ENCODE measurements at regions not wholly inside any gene's neighbourhood (a gene's known extent, or its start where the extent isn't known, plus 50 kb on each side); places are given as distances from the start of the nearest gene placed in this dataset.

- no peak for TF ChIP-seq ETV6 (CRISPR knock-in tag; IDR thresholded peaks at IDR 0.05)
- no peak for TF ChIP-seq CBFB (CRISPR knock-in tag; IDR thresholded peaks at IDR 0.05; ENCODE audit: low read depth)
- TF ChIP-seq PRRX2 (CRISPR knock-in tag; IDR thresholded peaks at IDR 0.05), result no peak
Observed at GRCh38 chr6:119463081-119463626, 113.6 kb upstream of the MAN1A1 start (continued).

- H3K36me3 Mint-ChIP-seq, result 0 out of 2 replicates have a peak, but pooled peaks cover 2% of the 10 kb centered on the region
- TF ChIP-seq USF2 (CRISPR knock-in tag; IDR thresholded peaks at IDR 0.05) (no peak), ZNF532 (CRISPR knock-in tag; IDR thresholded peaks at IDR 0.05; ENCODE audit: borderline replicate concordance) (no peak), USF1 (CRISPR knock-in tag; IDR thresholded peaks at IDR 0.05) (no peak), ZNF396 (CRISPR knock-in tag; IDR thresholded peaks at IDR 0.05; ENCODE audit: borderline replicate concordance) (no peak), ETV6 (CRISPR knock-in tag; IDR thresholded peaks at IDR 0.05) (no peak), KAT7 (CRISPR knock-in tag; IDR thresholded peaks at IDR 0.05; ENCODE audit: borderline replicate concordance) (no peak), HMGXB4 (CRISPR knock-in tag; IDR thresholded peaks at IDR 0.05) (no peak), FOXJ3 (CRISPR knock-in tag; IDR thresholded peaks at IDR 0.05; ENCODE audit: borderline replicate concordance) (no peak), ATF1 (CRISPR knock-in tag; IDR thresholded peaks at IDR 0.05) (no peak), SMAD4 (CRISPR knock-in tag; IDR thresholded peaks at IDR 0.05) (no peak), ARID4B (CRISPR knock-in tag; IDR thresholded peaks at IDR 0.05; ENCODE audit: borderline replicate concordance) (no peak), ESRRA (CRISPR knock-in tag; IDR thresholded peaks at IDR 0.05; ENCODE audit: borderline replicate concordance) (no peak), NR1H2 (CRISPR knock-in tag; IDR thresholded peaks at IDR 0.05) (no peak)
- TF ChIP-seq, protein P1, sequence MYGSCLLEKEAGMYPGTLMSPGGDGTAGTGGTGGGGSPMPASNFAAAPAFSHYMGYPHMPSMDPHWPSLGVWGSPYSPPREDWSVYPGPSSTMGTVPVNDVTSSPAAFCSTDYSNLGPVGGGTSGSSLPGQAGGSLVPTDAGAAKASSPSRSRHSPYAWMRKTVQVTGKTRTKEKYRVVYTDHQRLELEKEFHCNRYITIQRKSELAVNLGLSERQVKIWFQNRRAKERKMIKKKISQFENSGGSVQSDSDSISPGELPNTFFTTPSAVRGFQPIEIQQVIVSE (CRISPR knock-in tag; IDR thresholded peaks at IDR 0.05; ENCODE audit: borderline replicate concordance), result no peak
- TF ChIP-seq, protein P2, sequence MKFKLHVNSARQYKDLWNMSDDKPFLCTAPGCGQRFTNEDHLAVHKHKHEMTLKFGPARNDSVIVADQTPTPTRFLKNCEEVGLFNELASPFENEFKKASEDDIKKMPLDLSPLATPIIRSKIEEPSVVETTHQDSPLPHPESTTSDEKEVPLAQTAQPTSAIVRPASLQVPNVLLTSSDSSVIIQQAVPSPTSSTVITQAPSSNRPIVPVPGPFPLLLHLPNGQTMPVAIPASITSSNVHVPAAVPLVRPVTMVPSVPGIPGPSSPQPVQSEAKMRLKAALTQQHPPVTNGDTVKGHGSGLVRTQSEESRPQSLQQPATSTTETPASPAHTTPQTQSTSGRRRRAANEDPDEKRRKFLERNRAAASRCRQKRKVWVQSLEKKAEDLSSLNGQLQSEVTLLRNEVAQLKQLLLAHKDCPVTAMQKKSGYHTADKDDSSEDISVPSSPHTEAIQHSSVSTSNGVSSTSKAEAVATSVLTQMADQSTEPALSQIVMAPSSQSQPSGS (CRISPR knock-in tag; IDR thresholded peaks at IDR 0.05; ENCODE audit: borderline replicate concordance, low read depth), result no peak
- TF ChIP-seq, protein P3, sequence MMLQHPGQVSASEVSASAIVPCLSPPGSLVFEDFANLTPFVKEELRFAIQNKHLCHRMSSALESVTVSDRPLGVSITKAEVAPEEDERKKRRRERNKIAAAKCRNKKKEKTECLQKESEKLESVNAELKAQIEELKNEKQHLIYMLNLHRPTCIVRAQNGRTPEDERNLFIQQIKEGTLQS (CRISPR knock-in tag; conservative IDR thresholded peaks at IDR 0.05), result no peak
Observed at GRCh38 chr6:119461187-119461586, 111.6 kb upstream of the MAN1A1 start.

More at GRCh38 chr6:119461187-119461586, 111.6 kb upstream of the MAN1A1 start:
- no peak for DNase-seq (ENCODE audit: low spot score)
- peaks cover 15% of the 10 kb centered on the region for H3K9me3 Mint-ChIP-seq
- H3K27ac Mint-ChIP-seq, result no peak overlapping the region
- H3K4me3 Mint-ChIP-seq, result no peak overlapping the region
- CTCF ChIA-PET, result no interaction called here
- H3K4me1 Mint-ChIP-seq, result no peaks in the 10 kb centered on the region
- POLR2A ChIA-PET, result no interaction called here
- no peak for ATAC-seq
- H3K27me3 Mint-ChIP-seq (ENCODE audit: low read depth), result no peaks in the 10 kb centered on the region
